Left lung (tissue), 4 donors: ENCODE measurements at regions not wholly inside any gene's neighbourhood (a gene's known extent, or its start where the extent isn't known, plus 50 kb on each side); places are given as distances from the start of the nearest gene placed in this dataset.
A peak's percentile ranks its signal among the peaks of the same experiment; 100 is the strongest.

ENCODE experiments used
- ATAC-seq: fragments of 200-7000 bp; cut with Tn5 transposase; one replicate; pipeline ENCODE4 v1.9.1; 2020; ENCODE audit warnings: moderate library complexity
- DNase-seq, 4 donors: peaks; one replicate each; pipeline ENCODE4 v3.0.0-alpha.2; 2013 to 2020
- H3K27ac ChIP-seq, 2 donors: fragments of 200-600 bp; sonication (generic) in 1 of 2; one replicate each; pipeline versions ENCODE4 v1.5.0 to v1.8.0; 2020 to 2021
- H3K27me3 ChIP-seq, 2 donors: fragments of 200-600 bp; sonication (generic) in 1 of 2; one replicate each; pipeline versions ENCODE4 v1.5.0 to v1.8.0; 2020 to 2021
- H3K36me3 ChIP-seq, 2 donors: fragments of 200-600 bp; sonication (generic) in 1 of 2; one replicate each; pipeline versions ENCODE4 v1.5.0 to v1.8.0; 2020 to 2021
- H3K4me1 ChIP-seq, 2 donors: fragments of 200-600 bp; one replicate each; pipeline ENCODE4 v1.8.0; 2021
- H3K4me3 ChIP-seq, 2 donors: fragments of 200-600 bp; sonication (generic) in 1 of 2; one replicate each; pipeline versions ENCODE4 v1.5.0 to v1.8.0; 2020 to 2021; ENCODE audit warnings: mild to moderate bottlenecking in 1 of 2
- H3K9me3 ChIP-seq, 2 donors: fragments of 200-600 bp; sonication (generic) in 1 of 2; one replicate each; pipeline versions ENCODE4 v1.5.0 to v1.8.0; 2020 to 2021
- CTCF ChIP-seq, 2 donors: fragments of 200-600 bp; sonication (generic) in 1 of 2; IDR thresholded peaks; one replicate each; pipeline versions ENCODE4 v1.5.0 to v1.8.0; 2021; ENCODE audit warnings: antibody characterized with exemption in 2 of 2
- intact Hi-C, 2 donors: fragments of 100-400 bp; cut with DNase I; formaldehyde crosslinking; loops; one replicate each; pipeline versions ENCODE4 v1.11.2 to v1.14.2; 2022
- donor health status: DM: no; HTN: yes; CAD: no.
- donor health status: DM: no; HTN: no; CAD: no.

DNA sequence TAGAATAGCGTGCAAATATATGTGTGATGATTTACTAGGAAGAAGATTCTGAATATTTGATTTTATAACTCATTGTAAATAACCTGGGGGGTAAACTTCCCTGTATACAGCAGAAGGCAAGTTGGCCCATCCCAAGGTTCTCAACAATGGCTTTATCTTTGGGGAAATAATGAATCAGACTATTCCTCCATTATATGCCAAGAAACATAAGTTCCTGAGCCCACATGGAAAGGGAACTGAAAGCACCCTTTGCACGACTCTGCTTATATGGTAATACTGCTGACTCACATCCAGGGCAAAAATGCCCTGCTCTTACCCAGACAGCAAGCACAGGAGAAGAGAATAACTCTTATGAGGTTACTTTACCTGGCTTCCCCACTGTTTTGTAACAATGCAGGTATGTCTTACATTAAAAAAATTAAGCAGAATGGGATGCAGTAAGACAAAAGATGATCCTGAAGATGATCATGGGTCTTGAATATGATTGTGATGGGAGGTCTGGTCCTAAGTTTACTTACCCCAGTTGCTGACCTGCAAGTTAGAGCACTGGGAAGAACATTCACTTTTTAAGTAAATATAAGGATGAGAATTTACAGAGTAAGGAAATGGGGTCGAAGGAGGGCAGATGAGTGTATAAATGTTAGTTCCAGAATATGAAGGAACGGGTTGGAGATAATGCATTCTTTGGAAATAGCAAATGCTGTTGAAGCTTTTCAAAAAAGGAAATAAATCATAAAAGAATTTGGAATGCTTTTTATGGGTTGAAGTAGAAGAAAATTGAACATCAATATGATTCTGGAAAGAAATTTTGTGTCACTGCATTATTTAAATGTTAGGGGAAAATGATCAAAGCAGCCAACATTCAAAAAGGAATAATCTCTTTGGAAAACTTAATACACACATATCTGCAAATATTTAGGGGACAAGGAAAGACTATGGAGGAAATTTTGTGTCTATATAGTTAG lies 428.4 kb upstream of the MPDZ start:
- Histone ChIP-seq H3K9me3 (no peaks in the 10 kb centered on the region), H3K27me3 (no peaks in the 10 kb centered on the region), H3K4me3 (no peak overlapping the region), H3K36me3 (no peaks in the 10 kb centered on the region), H3K27ac (no peak overlapping the region), H3K4me1 (no peaks in the 10 kb centered on the region)
- no peak for TF ChIP-seq CTCF (IDR thresholded peaks at IDR 0.05)
- intact Hi-C loops, result no loop called here
- DNase-seq, result no peak
- peak; percentile 13 for ATAC-seq

DNA sequence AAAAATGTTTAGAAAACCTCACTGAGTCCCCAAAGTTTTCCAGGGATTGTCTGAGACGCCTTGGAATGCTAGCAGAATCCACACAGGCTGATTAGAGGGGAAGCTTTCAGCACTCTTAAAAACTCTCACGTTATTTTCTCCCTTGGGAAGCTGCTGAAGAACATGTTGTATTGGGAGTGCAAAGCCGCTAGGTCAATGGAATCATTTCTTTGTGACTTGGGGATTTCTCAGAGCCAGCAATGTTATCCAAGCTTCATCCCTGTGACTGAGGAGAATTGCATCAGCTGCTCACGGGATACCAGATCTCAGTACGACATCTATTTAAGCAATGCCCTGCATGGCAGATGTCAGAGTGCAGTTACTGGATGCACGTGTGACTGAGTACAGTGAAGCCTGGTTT lies 426.4 kb upstream of the MPDZ start:
- DNase-seq, result no peak

GRCh38 chr9:13705373-13705772 lies 425.9 kb upstream of the MPDZ start:
- Histone ChIP-seq H3K4me3 (no peak overlapping the region), H3K27ac (peak overlapping the region in 1 of 2 donors; percentile 28), H3K27me3 (no peaks in the 10 kb centered on the region), H3K36me3 (no peaks in the 10 kb centered on the region), H3K4me1 (no peaks in the 10 kb centered on the region), H3K9me3 (peaks cover 0 to 8% of the 10 kb centered on the region in 2 donors)
- no peak for ATAC-seq
- intact Hi-C loops, result no loop called here
- no peak for DNase-seq
- no peak for TF ChIP-seq CTCF (IDR thresholded peaks at IDR 0.05)

More for the DNA sequence above, 426.4 kb upstream of the MPDZ start:
- ATAC-seq, result no peak
- intact Hi-C loops, result no loop called here
- H3K4me3 ChIP-seq, result no peak overlapping the region
- H3K27me3 ChIP-seq, result no peaks in the 10 kb centered on the region
- H3K9me3 ChIP-seq, result peaks cover 0 to 8% of the 10 kb centered on the region in 2 donors
- TF ChIP-seq CTCF (IDR thresholded peaks at IDR 0.05), result no peak
- no peaks in the 10 kb centered on the region for H3K36me3 ChIP-seq
- H3K27ac ChIP-seq, result peak overlapping the region in 1 of 2 donors; percentile 28
- no peaks in the 10 kb centered on the region for H3K4me1 ChIP-seq

- Histone ChIP-seq H3K9me3 (peaks cover 0 to 8% of the 10 kb centered on the region in 2 donors), H3K4me3 (no peak overlapping the region), H3K27ac (no peak overlapping the region), H3K36me3 (no peaks in the 10 kb centered on the region), H3K27me3 (no peaks in the 10 kb centered on the region), H3K4me1 (no peaks in the 10 kb centered on the region)
- intact Hi-C loops, result no loop called here
- DNase-seq (no peak), ATAC-seq (no peak)
- no peak for TF ChIP-seq CTCF (IDR thresholded peaks at IDR 0.05)
Observed at GRCh38 chr9:13690595-13690994, 411.1 kb upstream of the MPDZ start.

GRCh38 chr9:13689925-13690324 lies 410.4 kb upstream of the MPDZ start:
- TF ChIP-seq CTCF (IDR thresholded peaks at IDR 0.05), result no peak
- intact Hi-C loops, result no loop called here
- Histone ChIP-seq H3K4me1 (no peaks in the 10 kb centered on the region), H3K9me3 (peaks cover 0 to 8% of the 10 kb centered on the region in 2 donors), H3K27ac (no peak overlapping the region), H3K4me3 (no peak overlapping the region), H3K36me3 (no peaks in the 10 kb centered on the region), H3K27me3 (no peaks in the 10 kb centered on the region)
- DNase-seq, result no peak
- ATAC-seq, result no peak
